DND-41 (cell line): ENCODE measurements at regions not wholly inside any gene's neighbourhood (a gene's known extent, or its start where the extent isn't known, plus 50 kb on each side); places are given as distances from the start of the nearest gene placed in this dataset.

Experiments used
- ATAC-seq: fragments of 200-7000 bp; cut with Tn5 transposase; 3 replicates; pipeline ENCODE4 v1.9.1; 2021; ENCODE audit warnings: low read depth; ENCODE audit not compliant: insufficient read depth
- DNase-seq: peaks from one replicate; pipeline ENCODE4 v3.0.0-alpha.2; 2020
- H2AFZ ChIP-seq: 2 replicates; pipeline ENCODE4 v1.6.0; 2012; ENCODE audit warnings: low read depth, low read length
- H3K27ac ChIP-seq: 2 replicates; pipeline ENCODE4 v1.5.1; 2012; ENCODE audit warnings: low read length, inconsistent platforms
- H3K27me3 ChIP-seq: fragments of 200-600 bp; sonication (generic); 2 replicates; pipeline ENCODE4 v1.6.0; 2012; ENCODE audit warnings: low read length, mild to moderate bottlenecking, inconsistent platforms; ENCODE audit not compliant: insufficient read depth, poor library complexity
- H3K36me3 ChIP-seq: 2 replicates; pipeline ENCODE4 v1.5.1; 2012; ENCODE audit warnings: low read length, inconsistent platforms; ENCODE audit not compliant: insufficient read depth
- H3K4me1 ChIP-seq: 2 replicates; pipeline ENCODE4 v1.5.1; 2012; ENCODE audit warnings: mild to moderate bottlenecking, low read length; ENCODE audit not compliant: insufficient read depth
- H3K4me2 ChIP-seq: 2 replicates; pipeline ENCODE4 v1.6.0; 2012; ENCODE audit warnings: mild to moderate bottlenecking, moderate library complexity, low read length, inconsistent platforms; ENCODE audit not compliant: insufficient read depth
- H3K4me3 ChIP-seq, 2 experiments: fragments of 200-600 bp in 1 of 2; shearing (Covaris generic) in 1 of 2; 2 replicates each; pipeline ENCODE4 v1.5.1; 2012 to 2016; ENCODE audit warnings: inconsistent platforms in 2 of 2, low read length in 2 of 2, mild to moderate bottlenecking in 2 of 2, low read depth in 1 of 2, moderate library complexity in 1 of 2
- H3K79me2 ChIP-seq: 2 replicates; pipeline ENCODE4 v1.6.0; 2012; ENCODE audit warnings: low read length, inconsistent platforms; ENCODE audit not compliant: insufficient read depth
- H3K9ac ChIP-seq: 2 replicates; pipeline ENCODE4 v1.6.0; 2012; ENCODE audit warnings: low read depth, mild to moderate bottlenecking, inconsistent platforms, low read length, moderate library complexity
- H3K9me3 ChIP-seq: 2 replicates; pipeline ENCODE4 v1.5.1; 2012; ENCODE audit warnings: low read length, moderate library complexity, mild to moderate bottlenecking, inconsistent platforms; ENCODE audit not compliant: insufficient read depth, severe bottlenecking
- H4K20me1 ChIP-seq: 2 replicates; pipeline ENCODE4 v1.6.0; 2012; ENCODE audit warnings: low read length; ENCODE audit not compliant: insufficient read depth
- EZH2 ChIP-seq: IDR thresholded peaks from 3 replicates; pipeline ENCODE4 v1.6.1; 2012; ENCODE audit warnings: borderline replicate concordance, low read depth, mild to moderate bottlenecking, moderate library complexity, low read length, inconsistent platforms; ENCODE audit not compliant: severe bottlenecking
- TF ChIP-seq, protein P1 (sequence below): IDR thresholded peaks from 2 replicates; pipeline ENCODE4 v1.5.1; 2012; ENCODE audit warnings: borderline replicate concordance, low read length, moderate library complexity, mild to moderate bottlenecking; ENCODE audit not compliant: poor library complexity, severe bottlenecking; ENCODE audit errors: extremely low read depth

DNA sequence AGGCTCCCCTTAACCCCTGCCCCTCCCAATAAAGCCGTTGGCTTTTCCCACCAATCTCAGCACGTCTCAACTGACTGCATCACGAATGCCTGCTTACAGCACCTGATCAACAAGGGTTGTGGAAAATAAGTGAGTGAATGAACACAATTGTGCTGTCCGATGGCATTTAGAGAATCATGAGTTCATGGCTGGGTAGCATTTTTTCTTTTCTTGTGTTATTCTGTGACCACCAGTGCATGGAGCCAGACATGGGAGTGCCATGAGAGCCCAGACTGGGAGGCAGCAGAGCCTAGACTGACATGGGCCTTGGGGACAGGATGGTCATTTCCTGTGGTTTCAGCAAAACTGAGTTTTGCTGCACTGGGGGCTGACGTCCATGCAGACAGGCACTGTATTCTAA is 254.1 kb upstream of the IGFBP3 start:
- Histone ChIP-seq H3K4me2 (no peak overlapping the region), H3K9ac (no peak overlapping the region), H4K20me1 (no peaks in the 10 kb centered on the region), H3K27me3 (no peaks in the 10 kb centered on the region), H3K36me3 (no peaks in the 10 kb centered on the region), H3K4me3 (no peak overlapping the region), H2AFZ (no peak overlapping the region), H3K4me1 (no peaks in the 10 kb centered on the region), H3K79me2 (no peaks in the 10 kb centered on the region), H3K9me3 (no peaks in the 10 kb centered on the region), H3K27ac (no peak overlapping the region)
- DNase-seq: no peak
- no peak for TF ChIP-seq EZH2
- TF ChIP-seq, protein P1, sequence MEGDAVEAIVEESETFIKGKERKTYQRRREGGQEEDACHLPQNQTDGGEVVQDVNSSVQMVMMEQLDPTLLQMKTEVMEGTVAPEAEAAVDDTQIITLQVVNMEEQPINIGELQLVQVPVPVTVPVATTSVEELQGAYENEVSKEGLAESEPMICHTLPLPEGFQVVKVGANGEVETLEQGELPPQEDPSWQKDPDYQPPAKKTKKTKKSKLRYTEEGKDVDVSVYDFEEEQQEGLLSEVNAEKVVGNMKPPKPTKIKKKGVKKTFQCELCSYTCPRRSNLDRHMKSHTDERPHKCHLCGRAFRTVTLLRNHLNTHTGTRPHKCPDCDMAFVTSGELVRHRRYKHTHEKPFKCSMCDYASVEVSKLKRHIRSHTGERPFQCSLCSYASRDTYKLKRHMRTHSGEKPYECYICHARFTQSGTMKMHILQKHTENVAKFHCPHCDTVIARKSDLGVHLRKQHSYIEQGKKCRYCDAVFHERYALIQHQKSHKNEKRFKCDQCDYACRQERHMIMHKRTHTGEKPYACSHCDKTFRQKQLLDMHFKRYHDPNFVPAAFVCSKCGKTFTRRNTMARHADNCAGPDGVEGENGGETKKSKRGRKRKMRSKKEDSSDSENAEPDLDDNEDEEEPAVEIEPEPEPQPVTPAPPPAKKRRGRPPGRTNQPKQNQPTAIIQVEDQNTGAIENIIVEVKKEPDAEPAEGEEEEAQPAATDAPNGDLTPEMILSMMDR: no peak
- no peak for ATAC-seq

DNA sequence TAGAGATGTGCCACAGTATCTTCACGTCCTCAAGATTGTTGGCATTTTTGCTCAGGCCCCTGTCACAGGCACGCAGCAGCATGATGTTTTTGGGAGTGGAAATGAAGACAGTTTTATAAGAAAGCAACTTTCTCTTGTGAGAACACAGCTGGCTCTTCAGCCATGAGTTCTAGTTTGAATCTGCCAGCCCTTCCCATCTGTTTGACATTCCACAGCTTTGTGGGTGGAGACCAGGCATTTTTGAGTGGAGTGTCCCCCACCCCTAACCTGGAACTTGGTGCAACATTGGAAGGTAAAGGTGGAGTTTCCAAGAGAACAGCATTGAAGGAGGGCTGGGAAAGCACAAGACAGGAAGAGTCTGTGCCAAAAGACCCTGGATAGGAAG is 253.1 kb upstream of the IGFBP3 start:
- no peaks in the 10 kb centered on the region for H3K79me2 ChIP-seq
- H3K27ac ChIP-seq: no peak overlapping the region
- DNase-seq (no peak), ATAC-seq (no peak)
- H3K4me2 ChIP-seq: no peak overlapping the region
- H3K36me3 ChIP-seq: no peaks in the 10 kb centered on the region
- no peaks in the 10 kb centered on the region for H3K4me1 ChIP-seq
- no peaks in the 10 kb centered on the region for H3K9me3 ChIP-seq
- no peaks in the 10 kb centered on the region for H3K27me3 ChIP-seq
- TF ChIP-seq, protein P1: no peak
- TF ChIP-seq EZH2: no peak
- H4K20me1 ChIP-seq: no peaks in the 10 kb centered on the region
- H3K4me3 ChIP-seq: no peak overlapping the region
- no peak overlapping the region for H3K9ac ChIP-seq
- no peak overlapping the region for H2AFZ ChIP-seq

GRCh38 chr7:46173476-46174195 is 252.6 kb upstream of the IGFBP3 start:
- no peaks in the 10 kb centered on the region for H3K27me3 ChIP-seq
- H3K9ac ChIP-seq: no peak overlapping the region
- H3K4me2 ChIP-seq: no peak overlapping the region
- H2AFZ ChIP-seq: no peak overlapping the region
- H4K20me1 ChIP-seq: no peaks in the 10 kb centered on the region
- H3K79me2 ChIP-seq: no peaks in the 10 kb centered on the region
- no peaks in the 10 kb centered on the region for H3K4me1 ChIP-seq
- H3K36me3 ChIP-seq: no peaks in the 10 kb centered on the region
- no peak overlapping the region for H3K4me3 ChIP-seq
- no peak overlapping the region for H3K27ac ChIP-seq
- no peak for ATAC-seq
- no peak for DNase-seq
- no peaks in the 10 kb centered on the region for H3K9me3 ChIP-seq
- TF ChIP-seq, protein P1: no peak
- no peak for TF ChIP-seq EZH2

GRCh38 chr7:46170792-46171191 is 249.7 kb upstream of the IGFBP3 start:
- Histone ChIP-seq H3K9ac (no peak overlapping the region), H4K20me1 (no peaks in the 10 kb centered on the region), H3K4me1 (no peaks in the 10 kb centered on the region), H3K27ac (no peak overlapping the region), H3K9me3 (no peaks in the 10 kb centered on the region), H3K27me3 (no peaks in the 10 kb centered on the region), H3K4me3 (no peak overlapping the region), H3K79me2 (no peaks in the 10 kb centered on the region), H2AFZ (no peak overlapping the region), H3K36me3 (no peaks in the 10 kb centered on the region), H3K4me2 (no peak overlapping the region)
- TF ChIP-seq, protein P1: no peak
- TF ChIP-seq EZH2: no peak
- DNase-seq: no peak
- no peak for ATAC-seq
